ENCODE measurements at regions not wholly inside any gene's neighbourhood (a gene's known extent, or its start where the extent isn't known, plus 50 kb on each side); places are given as distances from the start of the nearest gene placed in this dataset.

- no peaks in the 10 kb centered on the region for H3K27me3 ChIP-seq (ENCODE audit: control insufficient read depth, insufficient read depth, low read length)
- peaks cover 4% of the 10 kb centered on the region for H3K4me1 ChIP-seq (ENCODE audit: control insufficient read depth, insufficient read depth, low read length)
- H3K4me3 ChIP-seq (ENCODE audit: low read length) = no peak overlapping the region
- no peaks in the 10 kb centered on the region for H3K36me3 ChIP-seq (ENCODE audit: control insufficient read depth, insufficient read depth, low read length)
- no peak overlapping the region for H3K9ac ChIP-seq (ENCODE audit: low read length)
- no peaks in the 10 kb centered on the region for H3K9me3 ChIP-seq (ENCODE audit: control insufficient read depth, low read length)
Measured at GRCh38 chr4:41454423-41454822, 83.5 kb upstream of the LIMCH1 start.

GRCh38 chr4:41455206-41455605, 82.8 kb upstream of the LIMCH1 start:
- Histone ChIP-seq H3K4me1 (ENCODE audit: control insufficient read depth, insufficient read depth, low read length) (peaks cover 4% of the 10 kb centered on the region), H3K9me3 (ENCODE audit: control insufficient read depth, low read length) (no peaks in the 10 kb centered on the region), H3K4me3 (ENCODE audit: low read length) (no peak overlapping the region), H3K36me3 (ENCODE audit: control insufficient read depth, insufficient read depth, low read length) (no peaks in the 10 kb centered on the region), H3K9ac (ENCODE audit: low read length) (no peak overlapping the region), H3K27me3 (ENCODE audit: control insufficient read depth, insufficient read depth, low read length) (no peaks in the 10 kb centered on the region)

- no peak overlapping the region for H3K4me3 ChIP-seq (ENCODE audit: low read length)
- H3K4me1 ChIP-seq (ENCODE audit: control insufficient read depth, insufficient read depth, low read length) = peaks cover 4% of the 10 kb centered on the region
- no peak overlapping the region for H3K9ac ChIP-seq (ENCODE audit: low read length)
- H3K36me3 ChIP-seq (ENCODE audit: control insufficient read depth, insufficient read depth, low read length) = no peaks in the 10 kb centered on the region
- H3K9me3 ChIP-seq (ENCODE audit: control insufficient read depth, low read length) = no peaks in the 10 kb centered on the region
- no peaks in the 10 kb centered on the region for H3K27me3 ChIP-seq (ENCODE audit: control insufficient read depth, insufficient read depth, low read length)
Measured at GRCh38 chr4:41456559-41457101, 81.3 kb upstream of the LIMCH1 start.

GRCh38 chr4:41458689-41459088, 79.3 kb upstream of the LIMCH1 start:
- no peak overlapping the region for H3K4me3 ChIP-seq (ENCODE audit: low read length)
- H3K4me1 ChIP-seq (ENCODE audit: control insufficient read depth, insufficient read depth, low read length) = peaks cover 4% of the 10 kb centered on the region
- H3K9ac ChIP-seq (ENCODE audit: low read length) = no peak overlapping the region
- H3K9me3 ChIP-seq (ENCODE audit: control insufficient read depth, low read length) = no peaks in the 10 kb centered on the region
- no peaks in the 10 kb centered on the region for H3K36me3 ChIP-seq (ENCODE audit: control insufficient read depth, insufficient read depth, low read length)
- no peaks in the 10 kb centered on the region for H3K27me3 ChIP-seq (ENCODE audit: control insufficient read depth, insufficient read depth, low read length)

- Histone ChIP-seq H3K4me3 (ENCODE audit: low read length) (no peak overlapping the region), H3K4me1 (ENCODE audit: control insufficient read depth, insufficient read depth, low read length) (no peaks in the 10 kb centered on the region), H3K9ac (ENCODE audit: low read length) (no peak overlapping the region), H3K36me3 (ENCODE audit: control insufficient read depth, insufficient read depth, low read length) (no peaks in the 10 kb centered on the region), H3K9me3 (ENCODE audit: control insufficient read depth, low read length) (no peaks in the 10 kb centered on the region), H3K27me3 (ENCODE audit: control insufficient read depth, insufficient read depth, low read length) (no peaks in the 10 kb centered on the region)
Measured at GRCh38 chr4:41460641-41461040, 77.3 kb upstream of the LIMCH1 start.

GRCh38 chr4:41461780-41462307, 76.1 kb upstream of the LIMCH1 start:
- Histone ChIP-seq H3K9me3 (ENCODE audit: control insufficient read depth, low read length) (no peaks in the 10 kb centered on the region), H3K27me3 (ENCODE audit: control insufficient read depth, insufficient read depth, low read length) (no peaks in the 10 kb centered on the region), H3K9ac (ENCODE audit: low read length) (no peak overlapping the region), H3K36me3 (ENCODE audit: control insufficient read depth, insufficient read depth, low read length) (no peaks in the 10 kb centered on the region), H3K4me3 (ENCODE audit: low read length) (no peak overlapping the region), H3K4me1 (ENCODE audit: control insufficient read depth, insufficient read depth, low read length) (no peaks in the 10 kb centered on the region)

- Histone ChIP-seq H3K4me3 (ENCODE audit: low read length) (no peak overlapping the region), H3K27me3 (ENCODE audit: control insufficient read depth, insufficient read depth, low read length) (no peaks in the 10 kb centered on the region), H3K9me3 (ENCODE audit: control insufficient read depth, low read length) (no peaks in the 10 kb centered on the region), H3K36me3 (ENCODE audit: control insufficient read depth, insufficient read depth, low read length) (no peaks in the 10 kb centered on the region), H3K4me1 (ENCODE audit: control insufficient read depth, insufficient read depth, low read length) (no peaks in the 10 kb centered on the region), H3K9ac (ENCODE audit: low read length) (no peak overlapping the region)
Measured at GRCh38 chr4:41465146-41465761, 72.7 kb upstream of the LIMCH1 start.

- Histone ChIP-seq H3K4me3 (ENCODE audit: low read length) (no peak overlapping the region), H3K9me3 (ENCODE audit: control insufficient read depth, low read length) (no peaks in the 10 kb centered on the region), H3K27me3 (ENCODE audit: control insufficient read depth, insufficient read depth, low read length) (no peaks in the 10 kb centered on the region), H3K4me1 (ENCODE audit: control insufficient read depth, insufficient read depth, low read length) (no peaks in the 10 kb centered on the region), H3K36me3 (ENCODE audit: control insufficient read depth, insufficient read depth, low read length) (no peaks in the 10 kb centered on the region), H3K9ac (ENCODE audit: low read length) (no peak overlapping the region)
Measured at GRCh38 chr4:41466249-41466648, 71.7 kb upstream of the LIMCH1 start.

- Histone ChIP-seq H3K9me3 (ENCODE audit: control insufficient read depth, low read length) (no peaks in the 10 kb centered on the region), H3K36me3 (ENCODE audit: control insufficient read depth, insufficient read depth, low read length) (no peaks in the 10 kb centered on the region), H3K9ac (ENCODE audit: low read length) (no peak overlapping the region), H3K4me3 (ENCODE audit: low read length) (no peak overlapping the region), H3K27me3 (ENCODE audit: control insufficient read depth, insufficient read depth, low read length) (no peaks in the 10 kb centered on the region), H3K4me1 (ENCODE audit: control insufficient read depth, insufficient read depth, low read length) (no peaks in the 10 kb centered on the region)
Measured at GRCh38 chr4:41468122-41468521, 69.8 kb upstream of the LIMCH1 start.

- no peak overlapping the region for H3K9ac ChIP-seq (ENCODE audit: low read length)
- no peaks in the 10 kb centered on the region for H3K4me1 ChIP-seq (ENCODE audit: control insufficient read depth, insufficient read depth, low read length)
- H3K4me3 ChIP-seq (ENCODE audit: low read length) = no peak overlapping the region
- no peaks in the 10 kb centered on the region for H3K27me3 ChIP-seq (ENCODE audit: control insufficient read depth, insufficient read depth, low read length)
- H3K9me3 ChIP-seq (ENCODE audit: control insufficient read depth, low read length) = no peaks in the 10 kb centered on the region
- H3K36me3 ChIP-seq (ENCODE audit: control insufficient read depth, insufficient read depth, low read length) = no peaks in the 10 kb centered on the region
Measured at GRCh38 chr4:41471126-41472071, 66.6 kb upstream of the LIMCH1 start.

GRCh38 chr4:41472081-41472480, 65.9 kb upstream of the LIMCH1 start:
- Histone ChIP-seq H3K4me1 (ENCODE audit: control insufficient read depth, insufficient read depth, low read length) (no peaks in the 10 kb centered on the region), H3K4me3 (ENCODE audit: low read length) (no peak overlapping the region), H3K36me3 (ENCODE audit: control insufficient read depth, insufficient read depth, low read length) (no peaks in the 10 kb centered on the region), H3K9me3 (ENCODE audit: control insufficient read depth, low read length) (no peaks in the 10 kb centered on the region), H3K9ac (ENCODE audit: low read length) (no peak overlapping the region), H3K27me3 (ENCODE audit: control insufficient read depth, insufficient read depth, low read length) (no peaks in the 10 kb centered on the region)

GRCh38 chr4:41473176-41473575, 64.8 kb upstream of the LIMCH1 start:
- Histone ChIP-seq H3K9me3 (ENCODE audit: control insufficient read depth, low read length) (no peaks in the 10 kb centered on the region), H3K4me3 (ENCODE audit: low read length) (no peak overlapping the region), H3K4me1 (ENCODE audit: control insufficient read depth, insufficient read depth, low read length) (no peaks in the 10 kb centered on the region), H3K9ac (ENCODE audit: low read length) (no peak overlapping the region), H3K27me3 (ENCODE audit: control insufficient read depth, insufficient read depth, low read length) (no peaks in the 10 kb centered on the region), H3K36me3 (ENCODE audit: control insufficient read depth, insufficient read depth, low read length) (no peaks in the 10 kb centered on the region)

Measured in mucosa of stomach (tissue), 1 donor.